HL-60 (cell line): ENCODE measurements at regions not wholly inside any gene's neighbourhood (a gene's known extent, or its start where the extent isn't known, plus 50 kb on each side); places are given as distances from the start of the nearest gene placed in this dataset.
"Not testable (repeated sequence)": the region's sequence is repeated elsewhere in the genome, so short reads cannot be mapped to it uniquely, and the experiment has no call there.

ENCODE experiments used
- CTCF ChIP-seq: IDR thresholded peaks from one replicate; pipeline ENCODE4 v1.5.1; 2011; ENCODE audit warnings: low read length, control low read depth, inconsistent platforms; ENCODE audit not compliant: insufficient read depth
- SPI1 ChIP-seq: IDR thresholded peaks from 2 replicates; pipeline ENCODE4 v1.6.1; 2012; ENCODE audit warnings: low read depth, mild to moderate bottlenecking, borderline replicate concordance

GRCh38 chr6:22778438-22778837 lies 209.1 kb downstream of the HDGFL1 start:
- not testable (repeated sequence) for TF ChIP-seq CTCF, SPI1
